ENCODE measurements at regions not wholly inside any gene's neighbourhood (a gene's known extent, or its start where the extent isn't known, plus 50 kb on each side); places are given as distances from the start of the nearest gene placed in this dataset.
"Not testable (repeated sequence)": the region's sequence is repeated elsewhere in the genome, so short reads cannot be mapped to it uniquely, and the experiment has no call there.

GRCh38 chr7:115177103-115177502 is 255.2 kb downstream of the MDFIC start (continued):
- TF ChIP-seq JUN (IDR thresholded peaks at IDR 0.05; ENCODE audit: low read depth, low read length) (no peak), CHD1 (IDR thresholded peaks at IDR 0.05; ENCODE audit: low read depth, low read length) (no peak), SIN3A (conservative IDR thresholded peaks at IDR 0.05 in 1 of 2, IDR thresholded peaks at IDR 0.05 in 1 of 2; ENCODE audit: low read depth in 1 of 2, low read length in 2 of 2) (no peak)

GRCh38 chr7:115172397-115172796 is 250.5 kb downstream of the MDFIC start:
- H3K18ac ChIP-seq (ENCODE audit: extremely low read depth, low read length); H3K79me1 ChIP-seq (ENCODE audit: low read depth, low read length); H2AK5ac ChIP-seq (ENCODE audit: low read depth, low read length); H3K9me3 ChIP-seq (ENCODE audit: insufficient read depth in 2 of 2, low read depth in 1 of 2, low read length in 1 of 2); H2BK5ac ChIP-seq (ENCODE audit: low read depth, low read length); H3K27ac ChIP-seq (ENCODE audit: low read depth, low read length); CTCF ChIA-PET (ENCODE audit: partially characterized antibody); H4K8ac ChIP-seq (ENCODE audit: extremely low read depth, insufficient read depth, low read length); H2BK120ac ChIP-seq (replicated peaks; ENCODE audit: low read depth, low read length); H2BK20ac ChIP-seq (ENCODE audit: low read length); H3K56ac ChIP-seq (replicated peaks; ENCODE audit: insufficient read length, low read depth, low read length); H3K27me3 ChIP-seq (replicated peaks in 1 of 4; ENCODE audit: control insufficient read depth in 3 of 4, extremely low read depth in 1 of 4, insufficient read depth in 3 of 4, low read length in 3 of 4); H3K4me3 ChIP-seq (ENCODE audit: extremely low read depth in 1 of 4, insufficient read depth in 2 of 4, low read depth in 3 of 4, low read length in 4 of 4); H3K9ac ChIP-seq (replicated peaks in 1 of 4; ENCODE audit: extremely low read depth in 1 of 4, low read depth in 3 of 4, low read length in 3 of 4); H2BK15ac ChIP-seq (ENCODE audit: low read length); H3K36me3 ChIP-seq (ENCODE audit: control insufficient read depth in 2 of 4, insufficient read depth in 4 of 4, low read length in 3 of 4); H3K23ac ChIP-seq (ENCODE audit: insufficient read length); H4K5ac ChIP-seq (ENCODE audit: insufficient read length, low read depth, low read length); H4K91ac ChIP-seq (replicated peaks; ENCODE audit: insufficient read length, low read length); H3K79me2 ChIP-seq (ENCODE audit: control insufficient read depth in 1 of 2, insufficient read depth in 2 of 2, low read length in 2 of 2); H2AFZ ChIP-seq (ENCODE audit: low read length); H3K4me2 ChIP-seq (ENCODE audit: insufficient read depth in 1 of 2, low read depth in 2 of 2, low read length in 2 of 2); POLR2A ChIA-PET (ENCODE audit: partially characterized antibody); H3K4ac ChIP-seq (replicated peaks; ENCODE audit: insufficient read length, low read depth, low read length); FAIRE-seq; H2BK12ac ChIP-seq (ENCODE audit: low read depth, low read length); H3K4me1 ChIP-seq (replicated peaks in 1 of 4; ENCODE audit: control insufficient read depth in 3 of 4, insufficient read depth in 4 of 4, low read length in 3 of 4); H3K14ac ChIP-seq (ENCODE audit: insufficient read length); H4K20me1 ChIP-seq (replicated peaks in 1 of 2; ENCODE audit: control insufficient read depth in 1 of 2, insufficient read depth in 2 of 2, low read length in 2 of 2); H3K23me2 ChIP-seq (ENCODE audit: low read depth, low read length); DNase-seq (ENCODE audit: low read depth in 1 of 2, low spot score in 2 of 2): not testable (repeated sequence)
- WGBS, 2 experiments (ENCODE audit: extremely low coverage in 1 of 2, insufficient coverage in 1 of 2, insufficient read length in 1 of 2, insufficient replicate concordance in 2 of 2, low coverage in 1 of 2, low lambda C conversion rate in 2 of 2, missing lambda C conversion rate in 1 of 2) = 97% methylated on average over 7 of the region's 8 CpGs; no CpG with 5 or more reads in 1 of the 2 experiments
